NCI-H2107 treated with DMSO at 0.1 percent for 48 hours (cell line): ENCODE measurements at regions not wholly inside any gene's neighbourhood (a gene's known extent, or its start where the extent isn't known, plus 50 kb on each side); places are given as distances from the start of the nearest gene placed in this dataset.

Experiments used
- DNase-seq: peaks from one replicate; lab custom pipeline; 2025; ENCODE audit not compliant: unreplicated experiment; lab: John Stamatoyannopoulos, UW

DNA sequence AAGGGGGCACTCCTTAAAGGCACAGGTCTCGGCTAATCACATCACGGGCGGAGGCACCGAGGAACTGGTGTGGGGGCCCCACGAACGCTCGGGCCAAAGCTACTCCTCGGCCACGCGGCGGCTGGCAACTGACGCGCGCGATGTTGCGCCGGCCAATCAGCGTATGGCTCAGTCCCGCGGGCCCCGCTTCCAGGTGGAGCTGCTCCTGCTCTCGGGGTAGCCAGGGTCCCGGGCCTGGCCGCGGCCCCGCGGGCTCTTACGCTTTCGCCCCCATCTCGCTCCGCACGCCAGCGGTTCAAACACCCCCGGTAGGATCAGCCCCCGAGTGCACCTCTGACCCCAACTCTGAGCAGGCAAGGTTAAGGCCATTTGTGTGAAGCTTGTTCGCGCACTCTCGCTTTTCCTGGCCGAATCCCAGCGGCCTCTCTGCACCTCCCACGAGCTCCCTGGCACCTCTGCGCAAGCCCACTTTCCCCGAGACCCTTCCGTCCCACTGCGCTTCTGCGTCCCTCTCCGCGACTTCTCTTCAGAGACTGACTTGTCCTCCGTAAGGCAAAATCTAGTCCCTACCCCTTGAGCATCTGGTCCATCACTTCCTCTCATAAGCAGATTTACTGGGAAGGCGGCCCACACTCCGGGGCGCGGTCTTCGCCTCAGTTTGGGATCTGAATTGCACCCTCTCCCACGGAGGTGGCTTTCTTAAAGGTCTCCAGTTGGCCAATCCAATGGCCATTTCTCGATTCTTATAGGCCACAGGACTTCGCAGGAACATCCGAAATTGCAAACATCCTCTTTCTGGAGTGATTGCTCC lies 200.9 kb upstream of the TBX20 start:
- DNase-seq, result no peak

DNA sequence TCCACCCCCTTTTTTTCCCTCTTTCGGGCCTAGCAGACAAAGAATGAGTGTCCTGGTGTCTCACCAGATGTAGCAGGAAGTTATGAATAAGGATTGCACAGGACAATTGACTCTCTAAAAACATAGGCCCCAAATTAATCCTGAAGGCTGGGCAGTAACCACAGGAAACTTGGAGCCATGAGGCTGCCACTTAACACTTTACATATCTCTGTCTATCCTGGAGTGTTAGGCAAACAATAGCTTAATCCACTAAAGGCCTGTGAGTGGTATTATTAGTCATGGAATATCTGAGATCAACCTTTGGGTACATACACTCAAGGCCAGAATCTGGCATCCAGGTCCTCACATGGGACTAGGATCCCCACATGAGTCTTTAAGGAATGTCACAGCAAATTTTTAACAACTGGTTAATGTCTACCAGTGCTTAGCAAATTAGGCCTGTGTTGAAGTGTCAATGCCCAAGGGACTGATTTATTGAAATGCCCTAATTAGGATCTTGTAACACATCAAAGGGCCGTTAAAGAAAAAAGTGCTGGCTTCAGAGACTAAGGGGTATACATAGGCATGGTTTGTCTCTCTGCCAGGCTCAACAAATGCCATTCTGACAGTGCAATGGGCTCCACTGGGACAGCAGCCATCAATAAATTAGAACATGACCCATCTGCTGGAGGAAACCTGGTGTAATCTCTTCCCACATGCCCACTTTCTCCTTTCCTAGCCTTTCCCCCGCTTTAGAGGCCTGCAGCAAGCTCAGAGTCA lies 196.7 kb upstream of the TBX20 start:
- DNase-seq, result no peak

DNA sequence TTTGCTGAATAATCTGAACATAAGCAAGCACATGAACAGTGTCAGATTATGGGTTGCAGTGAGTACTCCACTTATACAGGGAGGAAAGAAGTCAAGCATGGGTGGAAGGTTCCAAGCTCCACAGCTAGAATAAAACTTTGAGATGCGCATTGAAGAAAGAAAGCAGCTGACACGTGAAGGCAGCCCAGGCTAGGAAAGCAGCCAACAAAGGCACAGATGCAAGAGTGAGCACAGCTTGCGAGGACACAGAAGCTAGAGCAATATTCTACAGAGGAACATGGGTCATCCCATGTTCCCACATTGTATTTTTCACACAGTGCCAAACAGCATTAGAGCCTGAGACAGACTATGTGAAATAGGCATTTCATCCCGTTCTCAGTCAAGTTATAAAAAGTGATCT lies 194.6 kb upstream of the TBX20 start:
- no peak for DNase-seq

DNA sequence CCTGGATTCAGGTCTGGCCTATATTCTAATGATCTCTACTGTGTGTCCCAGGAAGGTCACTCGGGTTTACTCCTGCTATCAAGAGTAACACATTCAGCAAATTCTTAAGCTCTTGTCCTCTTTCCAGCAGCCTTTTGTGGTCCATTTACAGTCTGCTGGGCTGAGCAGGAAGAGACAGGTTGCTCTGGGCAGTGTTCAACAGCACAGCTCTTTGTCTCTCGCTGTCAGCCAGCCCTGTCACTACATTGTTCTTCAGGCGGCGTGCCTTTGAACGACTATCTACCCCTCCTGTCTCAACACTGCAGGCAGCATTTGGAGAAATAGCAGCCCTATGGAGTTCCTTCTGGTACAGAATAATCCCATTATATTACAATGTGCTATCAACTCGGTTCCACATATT lies 192.2 kb upstream of the TBX20 start:
- DNase-seq, result no peak

DNA sequence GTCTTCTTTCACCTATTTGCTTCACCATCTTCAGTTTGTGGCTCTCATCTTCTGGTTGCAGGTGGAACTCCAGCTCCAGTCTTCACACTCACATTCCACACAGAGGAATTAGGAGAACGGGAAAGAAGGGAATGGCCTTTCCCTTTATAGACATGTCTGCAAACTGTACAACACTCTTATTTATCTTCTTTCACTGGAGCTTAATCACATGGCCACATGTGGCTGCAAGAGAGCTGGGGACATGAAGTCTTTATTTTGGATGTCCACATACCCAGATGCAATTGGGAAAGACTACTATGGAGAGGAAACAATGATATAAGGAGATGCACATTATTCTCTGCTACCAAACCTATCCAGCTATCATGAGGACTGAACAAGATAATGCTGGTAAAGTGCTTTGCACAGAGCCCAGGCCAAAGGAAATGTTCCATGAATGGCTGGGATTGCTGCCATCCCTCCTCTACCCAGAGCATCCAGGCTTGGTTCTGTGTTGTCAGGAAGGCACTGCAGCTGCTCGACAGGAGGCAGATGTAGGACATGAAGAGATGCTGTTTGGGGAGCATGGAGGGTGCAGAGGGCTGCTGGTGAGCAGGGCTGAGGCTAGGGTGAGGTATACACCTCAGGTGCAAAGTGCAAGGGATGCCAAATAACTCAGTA lies 183.8 kb upstream of the TBX20 start:
- DNase-seq, result no peak

DNA sequence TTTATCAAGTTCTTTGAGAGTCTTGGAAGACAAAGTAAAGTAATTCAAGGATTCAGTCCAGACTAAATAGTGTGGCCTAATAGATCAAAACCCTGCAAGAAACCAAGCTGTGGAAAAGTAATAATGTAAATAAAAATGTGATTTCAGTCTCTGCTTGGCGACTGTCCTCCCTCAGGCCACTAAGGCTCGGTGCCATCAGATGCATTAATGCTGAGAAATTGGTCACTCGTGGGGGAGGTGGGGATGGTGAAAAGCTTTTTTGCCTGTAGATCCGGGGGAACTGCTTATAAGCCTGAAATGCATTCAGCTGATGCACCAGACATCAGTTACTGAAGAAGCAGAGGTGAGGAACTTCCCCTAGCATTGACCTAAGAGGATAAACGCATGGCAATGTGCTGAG lies 182.6 kb upstream of the TBX20 start:
- no peak for DNase-seq

DNA sequence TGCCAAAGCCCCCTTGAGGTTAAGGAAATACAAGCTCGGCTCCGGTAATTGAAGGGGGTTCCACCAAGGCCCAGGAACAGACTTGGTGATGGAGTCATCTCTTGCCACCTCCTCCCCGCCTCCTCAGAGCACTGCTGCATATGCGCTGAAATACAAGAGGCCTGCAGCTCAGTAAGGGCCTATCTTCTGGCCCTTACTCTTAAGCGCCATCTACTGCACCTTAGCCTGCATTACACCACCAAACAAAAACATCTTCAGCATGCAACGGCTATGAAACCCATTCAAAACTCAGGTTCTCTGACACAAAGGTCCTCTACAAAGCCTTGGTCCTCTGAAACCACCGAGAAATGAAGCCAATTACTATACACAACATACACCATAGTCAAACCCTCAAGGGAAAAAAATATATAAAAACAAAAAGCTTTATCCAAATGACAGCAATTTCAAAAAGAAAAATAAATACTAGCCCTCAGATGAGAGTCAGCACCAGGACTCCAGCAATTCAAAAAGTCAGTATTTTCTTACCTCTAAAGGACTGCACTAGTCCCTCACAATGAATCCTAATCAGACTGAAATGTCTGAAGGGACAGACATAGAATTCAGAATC lies 176.8 kb upstream of the TBX20 start:
- no peak for DNase-seq

DNA sequence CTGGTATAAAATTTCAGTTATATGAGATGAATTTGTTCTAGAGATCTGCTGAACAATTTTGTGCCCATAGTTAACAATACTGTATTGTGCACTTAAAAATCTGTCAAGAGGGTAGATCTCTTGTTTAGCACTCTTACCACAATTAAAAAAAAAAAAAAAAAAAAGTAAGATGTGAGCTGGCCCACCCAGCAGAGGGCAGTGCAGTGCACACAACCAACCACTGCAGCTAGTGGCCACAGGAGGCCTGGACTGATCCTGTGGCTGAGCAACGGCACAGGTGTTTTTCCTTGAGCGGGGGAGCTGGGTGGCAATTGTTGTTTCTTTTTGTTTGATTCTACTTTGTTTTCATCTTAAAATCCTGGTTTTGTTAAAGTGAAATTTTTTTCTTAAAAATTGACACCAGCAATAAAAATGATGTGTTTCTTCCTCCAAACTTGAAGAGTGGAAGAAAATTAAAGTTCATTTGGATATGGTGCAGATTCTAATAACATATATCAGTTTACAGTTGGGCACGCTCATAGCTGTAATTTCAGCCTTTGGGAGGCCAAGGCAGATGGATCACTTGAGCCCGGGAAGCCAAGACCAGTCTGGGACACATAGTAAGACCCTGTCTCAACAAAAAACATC lies 171.1 kb upstream of the TBX20 start:
- no peak for DNase-seq

DNA sequence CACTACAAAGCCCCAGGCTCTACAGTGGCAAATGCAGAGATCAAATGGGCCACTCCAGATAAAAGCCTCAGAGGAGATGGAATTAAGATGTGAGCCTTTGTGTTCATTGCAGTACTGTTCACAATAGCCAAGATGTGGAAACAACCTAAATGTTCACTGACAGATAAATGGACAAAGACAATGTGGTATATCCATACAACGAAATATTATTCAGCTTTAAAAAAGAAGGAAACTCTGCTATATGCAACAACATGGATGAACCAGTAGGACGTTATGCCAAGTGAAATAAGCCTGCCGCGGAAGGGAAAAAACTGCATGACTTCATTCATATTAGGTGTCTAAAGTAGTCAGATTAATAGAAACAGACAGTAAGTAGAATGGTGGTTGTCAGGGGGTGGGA lies 170.5 kb upstream of the TBX20 start:
- no peak for DNase-seq

DNA sequence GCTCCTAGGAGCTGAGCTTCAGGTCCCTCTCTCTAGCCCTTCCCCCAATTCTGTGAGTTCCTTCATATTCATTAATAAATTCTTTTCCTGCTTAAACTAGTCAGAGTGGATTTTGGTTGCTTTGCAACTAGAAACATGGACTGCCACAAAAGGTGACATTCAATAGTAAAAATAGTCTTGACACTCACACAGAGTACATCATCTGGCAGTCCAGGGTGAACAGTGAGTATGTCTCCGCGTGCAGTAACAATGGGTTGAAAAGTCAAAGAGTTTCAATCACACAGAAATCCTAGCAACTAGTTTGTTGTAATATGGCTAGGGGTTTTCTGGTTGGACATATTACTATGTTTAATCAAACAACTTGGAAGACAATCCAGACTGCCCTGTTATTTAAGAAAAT lies 168.8 kb upstream of the TBX20 start:
- DNase-seq, result no peak

DNA sequence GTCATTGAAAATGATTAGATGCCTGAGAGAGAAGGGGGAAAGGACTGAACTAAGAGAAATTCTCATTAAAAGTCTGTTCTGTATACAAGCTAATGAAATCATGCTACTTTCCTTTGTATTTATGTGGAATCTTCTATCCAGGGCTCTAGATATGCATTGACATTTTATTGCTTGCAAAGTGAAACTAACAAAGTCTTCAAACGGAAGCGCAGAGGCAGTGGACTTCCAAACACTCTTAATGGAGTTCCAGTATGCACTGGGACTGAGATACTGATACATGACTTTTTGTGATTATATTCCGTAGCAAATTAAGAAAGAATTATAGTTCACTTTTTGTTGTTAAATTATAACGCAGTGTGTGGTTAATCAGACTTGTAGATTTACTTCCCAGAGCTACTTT lies 166.8 kb upstream of the TBX20 start:
- no peak for DNase-seq

DNA sequence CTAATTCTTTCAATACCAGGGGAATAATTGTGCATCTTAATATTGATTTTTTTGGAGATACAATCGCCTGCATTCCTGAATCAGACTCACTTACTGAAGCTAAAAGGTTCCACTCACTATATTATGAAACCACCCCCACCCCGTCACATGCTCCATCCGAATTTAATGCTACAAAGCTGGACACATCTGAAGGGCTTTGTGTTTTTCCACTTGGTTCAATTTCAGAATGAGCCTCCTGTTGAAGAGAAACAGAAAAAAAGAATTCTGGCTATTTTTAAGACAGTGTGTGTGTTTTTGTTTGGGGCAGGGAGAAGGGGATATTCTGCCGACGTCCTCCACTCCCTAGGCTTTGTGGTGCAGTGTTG lies 165.5 kb upstream of the TBX20 start:
- no peak for DNase-seq

DNA sequence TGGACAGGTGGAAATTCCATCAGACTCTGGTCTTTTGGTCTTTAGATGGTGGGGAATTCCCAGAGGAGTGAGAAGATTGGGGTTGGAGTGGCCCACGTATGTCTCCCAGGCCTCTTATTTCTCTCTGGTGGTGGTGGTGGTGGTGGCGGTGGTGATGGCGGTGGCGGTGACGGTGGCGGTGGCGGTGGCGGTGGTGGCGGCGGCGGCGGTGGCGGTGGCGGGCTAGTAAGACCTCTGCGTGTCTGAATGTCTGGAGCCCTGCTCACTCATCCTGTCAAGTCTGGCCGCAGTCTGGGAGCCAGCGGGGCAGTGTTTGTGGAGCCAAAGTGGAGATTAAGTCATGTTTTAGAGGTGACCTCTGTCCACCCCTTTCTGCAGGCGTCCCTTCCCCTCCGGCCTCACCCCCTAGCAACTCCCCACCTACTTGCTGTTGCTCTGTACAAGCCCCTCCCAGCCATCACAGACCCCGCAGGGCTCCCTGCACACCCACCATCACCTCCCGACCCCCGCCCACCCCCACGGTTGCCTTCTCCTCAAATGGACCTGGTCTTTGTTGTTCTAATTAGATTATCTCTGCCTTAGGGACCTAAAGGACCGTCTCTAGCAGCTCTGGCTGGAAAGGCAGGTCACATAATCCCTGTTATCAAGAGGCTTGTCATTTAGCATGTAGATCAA lies 165.0 kb upstream of the TBX20 start:
- DNase-seq, result no peak

DNA sequence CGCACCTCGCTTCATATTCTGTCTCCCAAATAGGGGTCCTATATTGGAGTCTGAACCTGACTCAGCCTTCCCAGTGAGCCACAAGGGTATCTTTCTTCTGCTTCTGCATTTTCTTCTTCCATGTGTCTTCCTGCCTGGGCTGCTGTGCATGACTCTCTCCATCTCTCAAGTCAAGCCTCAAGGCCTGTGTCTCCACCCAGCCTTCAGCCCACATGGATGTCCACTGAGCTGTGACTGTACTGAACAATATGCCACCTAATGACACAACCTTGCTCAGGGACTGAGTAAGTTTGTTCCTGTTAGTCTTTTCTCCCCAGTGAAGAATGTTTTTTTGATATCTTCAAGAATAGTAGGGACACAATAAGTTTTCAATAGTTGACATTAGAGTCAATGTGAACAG lies 162.7 kb upstream of the TBX20 start:
- DNase-seq, result no peak

DNA sequence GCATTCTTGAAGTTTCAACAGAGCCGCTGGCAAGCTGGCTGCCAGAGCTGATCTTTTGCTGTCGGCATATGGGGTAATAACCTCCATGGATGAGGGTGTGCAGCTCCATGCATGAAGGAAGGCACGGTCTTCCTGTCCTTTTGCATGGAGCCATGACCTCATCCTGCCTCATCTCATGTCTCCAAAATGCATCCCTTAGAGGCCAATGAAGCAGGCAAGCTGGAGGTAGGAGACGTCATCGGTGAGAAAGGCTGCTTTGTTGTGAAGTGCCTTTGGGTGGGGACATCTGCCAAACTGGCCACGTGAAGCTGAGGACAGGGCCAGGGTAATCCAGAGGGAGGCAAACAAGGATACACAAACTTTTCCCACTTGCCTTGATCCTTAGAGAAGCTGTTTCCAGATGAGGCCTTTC lies 161.5 kb upstream of the TBX20 start:
- DNase-seq, result no peak

DNA sequence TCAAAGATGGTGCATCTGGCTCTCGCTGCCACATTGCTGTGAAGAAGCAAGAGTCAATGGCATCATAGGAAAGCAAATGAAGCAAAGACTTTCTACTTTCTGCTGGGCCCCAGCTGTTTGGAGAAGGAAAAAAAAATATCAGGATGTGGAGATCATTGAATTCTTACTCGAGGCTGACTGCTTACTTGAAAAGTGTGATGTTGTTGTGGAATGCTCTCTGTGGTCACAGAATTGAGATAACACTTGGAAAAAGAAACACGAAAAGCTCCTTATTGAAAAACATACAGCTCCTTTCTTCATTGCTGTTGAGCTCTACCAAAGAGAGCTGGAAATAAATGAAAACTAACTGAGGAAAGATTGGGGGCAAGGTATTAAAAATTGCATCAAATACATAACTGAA lies 157.4 kb upstream of the TBX20 start:
- no peak for DNase-seq

DNA sequence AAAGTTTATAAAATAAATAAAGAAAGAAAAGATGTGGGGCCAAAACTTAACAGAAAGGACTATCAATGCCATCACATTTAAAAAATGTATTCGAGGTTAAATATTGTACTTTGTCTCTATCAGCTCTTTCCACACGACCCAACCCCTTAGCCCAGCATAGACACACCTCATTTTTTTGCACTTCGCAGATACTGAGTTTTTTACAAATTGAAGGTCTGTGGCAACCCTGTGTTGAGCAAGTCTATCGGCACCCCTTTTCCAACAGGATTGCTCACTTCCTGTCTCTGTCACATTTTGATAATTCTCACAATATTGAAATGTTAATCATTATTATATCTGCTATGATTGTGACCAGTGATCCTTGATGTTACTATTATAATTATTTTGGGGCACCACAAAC lies 151.6 kb upstream of the TBX20 start:
- no peak for DNase-seq

DNA sequence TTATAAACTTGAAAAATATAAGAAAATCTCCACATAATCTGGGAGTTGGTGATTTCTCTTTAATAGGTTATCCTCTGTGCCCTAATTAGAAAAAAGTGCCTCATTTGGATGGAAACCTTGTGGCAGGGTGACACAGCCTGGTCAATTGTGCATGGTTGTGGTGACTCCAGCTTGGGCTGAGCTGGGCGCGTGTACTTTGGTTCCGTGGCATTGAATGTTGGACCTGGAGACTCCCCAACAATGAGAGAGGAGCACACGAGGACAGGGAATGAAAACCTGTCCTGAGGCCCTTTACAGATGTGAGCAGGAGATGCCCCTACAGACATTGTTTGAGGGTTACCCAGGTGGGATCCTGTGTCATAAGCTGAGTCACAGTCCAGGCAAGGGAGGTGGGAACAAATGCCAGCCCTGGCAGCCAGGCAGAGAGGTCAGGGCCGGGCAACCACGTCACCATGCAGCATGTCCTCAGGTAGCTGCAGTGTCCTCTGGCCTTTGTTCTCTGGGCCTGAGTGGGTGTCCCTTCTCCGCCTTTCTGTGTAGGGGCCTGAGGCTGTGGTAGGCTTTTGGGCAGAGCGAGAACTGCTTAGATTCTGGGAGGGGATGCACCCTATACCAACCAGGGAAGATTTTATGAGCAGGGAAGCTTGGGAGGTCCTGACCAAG lies 147.4 kb upstream of the TBX20 start:
- no peak for DNase-seq

DNA sequence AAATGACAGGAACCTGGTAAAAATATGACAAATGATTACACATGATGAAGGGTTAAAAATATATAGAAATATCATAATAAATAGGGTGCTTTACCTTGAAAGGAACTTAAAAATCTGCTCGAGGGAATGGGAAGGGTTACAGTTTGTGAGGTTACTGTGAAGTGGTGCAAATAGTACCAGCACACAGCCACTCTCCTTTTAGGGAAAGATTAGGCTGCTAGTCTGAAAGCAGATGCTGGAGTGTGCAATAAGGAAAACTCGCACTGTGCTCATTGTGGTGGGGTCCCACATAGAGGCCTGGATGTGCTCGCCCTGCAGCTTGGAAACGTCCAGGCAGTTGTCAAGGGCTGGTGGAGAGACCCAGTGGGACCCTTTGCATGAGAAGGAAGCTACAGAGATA lies 145.9 kb upstream of the TBX20 start:
- no peak for DNase-seq

DNA sequence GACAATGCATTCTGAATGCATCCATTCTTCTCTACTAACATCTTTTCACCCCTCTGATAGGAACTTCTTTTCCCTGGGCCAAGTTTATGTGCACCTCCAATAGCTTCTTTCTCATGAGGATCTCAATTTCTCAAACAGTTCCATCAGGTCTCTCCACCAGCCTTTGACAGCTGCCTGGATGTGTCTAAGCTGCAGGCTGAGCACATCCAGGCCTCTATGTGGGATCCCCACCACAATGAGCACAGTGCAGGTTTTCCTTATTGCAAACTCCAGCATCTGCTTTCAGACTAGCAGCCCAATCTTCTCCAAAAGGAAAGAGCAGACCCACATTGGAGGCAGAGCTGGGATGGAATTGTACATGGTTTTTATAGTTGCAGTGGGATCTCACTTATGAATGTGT lies 145.3 kb upstream of the TBX20 start:
- DNase-seq, result no peak
